Osteocyte (in vitro differentiated cells): ENCODE measurements at regions not wholly inside any gene's neighbourhood (a gene's known extent, or its start where the extent isn't known, plus 50 kb on each side); places are given as distances from the start of the nearest gene placed in this dataset.

Source experiments
- DNase-seq: peaks from one replicate; pipeline ENCODE4 v3.0.0; 2021; ENCODE audit warnings: mixed read lengths; ENCODE audit not compliant: unreplicated experiment; ENCODE audit errors: extremely low spot score
- H3K27ac Mint-ChIP-seq: one replicate; pipeline ENCODE4 v1.8.0; 2021; ENCODE audit warnings: mild to moderate bottlenecking, mixed read lengths; ENCODE audit not compliant: unreplicated experiment
- H3K27me3 Mint-ChIP-seq: one replicate; pipeline ENCODE4 v1.8.0; 2021; ENCODE audit warnings: mixed read lengths; ENCODE audit not compliant: unreplicated experiment
- H3K36me3 Mint-ChIP-seq: one replicate; pipeline ENCODE4 v1.8.0; 2021; ENCODE audit warnings: mixed read lengths; ENCODE audit not compliant: unreplicated experiment
- H3K4me1 Mint-ChIP-seq: one replicate; pipeline ENCODE4 v1.8.0; 2021; ENCODE audit warnings: mixed read lengths; ENCODE audit not compliant: unreplicated experiment
- H3K4me3 Mint-ChIP-seq: one replicate; pipeline ENCODE4 v1.8.0; 2021; ENCODE audit warnings: mild to moderate bottlenecking, moderate library complexity, mixed read lengths; ENCODE audit not compliant: unreplicated experiment
- H3K9me3 Mint-ChIP-seq: one replicate; pipeline ENCODE4 v1.8.0; 2021; ENCODE audit warnings: mixed read lengths; ENCODE audit not compliant: unreplicated experiment
- TF ChIP-seq, protein P1 (sequence below): fragments of 200-600 bp; sonication (generic); IDR thresholded peaks from 2 replicates; pipeline ENCODE4 v1.5.0; 2021; ENCODE audit warnings: antibody characterized with exemption, mild to moderate bottlenecking, moderate library complexity

DNA sequence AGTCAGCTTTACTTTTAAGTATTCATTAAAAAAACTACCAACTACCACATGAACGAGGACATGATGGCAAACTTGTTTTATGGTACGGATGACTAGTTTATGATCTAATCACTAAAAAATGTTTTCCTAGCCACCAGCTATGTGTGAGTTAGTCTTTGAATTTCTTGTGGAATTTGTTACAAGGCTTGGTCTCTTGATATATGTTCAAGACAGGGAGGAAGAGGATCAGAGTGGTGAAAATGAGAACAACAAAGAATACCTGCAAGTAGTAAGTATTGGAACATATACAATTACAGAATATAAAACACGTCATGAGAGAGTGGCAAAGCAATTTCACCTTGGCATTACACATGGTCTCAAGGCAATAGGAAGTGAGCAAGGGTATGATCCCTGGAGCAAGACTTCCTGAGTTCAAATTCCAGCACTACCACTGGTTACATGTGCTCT lies 548.6 kb upstream of the TLE4 start:
- peaks cover 4% of the 10 kb centered on the region for H3K36me3 Mint-ChIP-seq
- peak overlapping the region; percentile 78 for H3K27ac Mint-ChIP-seq
- TF ChIP-seq, protein P1, sequence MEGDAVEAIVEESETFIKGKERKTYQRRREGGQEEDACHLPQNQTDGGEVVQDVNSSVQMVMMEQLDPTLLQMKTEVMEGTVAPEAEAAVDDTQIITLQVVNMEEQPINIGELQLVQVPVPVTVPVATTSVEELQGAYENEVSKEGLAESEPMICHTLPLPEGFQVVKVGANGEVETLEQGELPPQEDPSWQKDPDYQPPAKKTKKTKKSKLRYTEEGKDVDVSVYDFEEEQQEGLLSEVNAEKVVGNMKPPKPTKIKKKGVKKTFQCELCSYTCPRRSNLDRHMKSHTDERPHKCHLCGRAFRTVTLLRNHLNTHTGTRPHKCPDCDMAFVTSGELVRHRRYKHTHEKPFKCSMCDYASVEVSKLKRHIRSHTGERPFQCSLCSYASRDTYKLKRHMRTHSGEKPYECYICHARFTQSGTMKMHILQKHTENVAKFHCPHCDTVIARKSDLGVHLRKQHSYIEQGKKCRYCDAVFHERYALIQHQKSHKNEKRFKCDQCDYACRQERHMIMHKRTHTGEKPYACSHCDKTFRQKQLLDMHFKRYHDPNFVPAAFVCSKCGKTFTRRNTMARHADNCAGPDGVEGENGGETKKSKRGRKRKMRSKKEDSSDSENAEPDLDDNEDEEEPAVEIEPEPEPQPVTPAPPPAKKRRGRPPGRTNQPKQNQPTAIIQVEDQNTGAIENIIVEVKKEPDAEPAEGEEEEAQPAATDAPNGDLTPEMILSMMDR, result no peak
- DNase-seq, result no peak
- H3K4me3 Mint-ChIP-seq, result no peak overlapping the region
- H3K27me3 Mint-ChIP-seq, result no peaks in the 10 kb centered on the region
- peaks cover 43% of the 10 kb centered on the region for H3K4me1 Mint-ChIP-seq
- peaks cover 14% of the 10 kb centered on the region for H3K9me3 Mint-ChIP-seq

DNA sequence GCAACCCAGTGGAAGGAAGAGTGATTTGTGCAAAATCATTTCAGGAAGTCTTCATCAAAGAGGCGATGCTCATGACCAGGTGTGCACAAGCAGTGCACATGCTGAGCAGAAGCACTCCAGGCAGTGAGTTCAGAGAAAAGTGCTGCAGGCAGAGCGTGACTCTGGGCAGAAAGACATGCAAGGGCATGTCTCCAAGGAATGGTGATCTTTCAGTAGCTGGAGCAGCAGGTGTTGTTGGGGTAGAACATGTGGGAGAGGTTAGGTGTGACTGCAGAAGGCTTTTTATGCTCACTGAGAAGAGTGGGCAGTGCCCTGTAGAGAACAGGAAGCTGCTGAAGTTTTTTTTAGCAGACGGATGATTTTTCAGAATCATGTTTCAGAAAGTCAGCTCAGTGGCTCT lies 545.4 kb upstream of the TLE4 start:
- Mint-ChIP-seq H3K4me3 (no peak overlapping the region), H3K9me3 (peaks cover 12% of the 10 kb centered on the region), H3K36me3 (peaks cover 4% of the 10 kb centered on the region), H3K27me3 (no peaks in the 10 kb centered on the region), H3K4me1 (peaks cover 50% of the 10 kb centered on the region), H3K27ac (peak overlapping the region; percentile 35)
- DNase-seq, result no peak
- TF ChIP-seq, protein P1, result no peak

DNA sequence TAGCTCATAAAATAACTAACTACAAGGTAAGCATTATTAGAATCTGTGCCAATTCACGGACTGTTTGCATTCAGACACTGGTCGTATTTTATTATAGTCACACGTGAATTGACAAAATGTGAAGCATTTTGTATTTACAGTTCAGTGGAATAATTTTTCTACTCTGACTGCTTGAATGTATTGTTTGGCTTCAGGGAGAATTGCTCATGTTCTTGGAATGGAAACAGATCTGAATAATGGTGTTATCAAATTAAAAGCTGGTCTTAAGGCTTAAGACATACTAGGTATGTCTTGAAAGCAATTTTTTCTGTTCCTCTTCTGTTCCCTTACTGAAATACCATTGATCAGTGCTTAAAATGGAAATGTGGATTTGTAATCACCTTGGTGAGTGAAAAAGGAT lies 543.7 kb upstream of the TLE4 start:
- DNase-seq, result no peak
- Mint-ChIP-seq H3K36me3 (no peaks in the 10 kb centered on the region), H3K9me3 (peaks cover 4% of the 10 kb centered on the region), H3K27me3 (no peaks in the 10 kb centered on the region), H3K27ac (peak overlapping the region; percentile 23), H3K4me3 (no peak overlapping the region), H3K4me1 (peaks cover 41% of the 10 kb centered on the region)
- TF ChIP-seq, protein P1, result no peak

DNA sequence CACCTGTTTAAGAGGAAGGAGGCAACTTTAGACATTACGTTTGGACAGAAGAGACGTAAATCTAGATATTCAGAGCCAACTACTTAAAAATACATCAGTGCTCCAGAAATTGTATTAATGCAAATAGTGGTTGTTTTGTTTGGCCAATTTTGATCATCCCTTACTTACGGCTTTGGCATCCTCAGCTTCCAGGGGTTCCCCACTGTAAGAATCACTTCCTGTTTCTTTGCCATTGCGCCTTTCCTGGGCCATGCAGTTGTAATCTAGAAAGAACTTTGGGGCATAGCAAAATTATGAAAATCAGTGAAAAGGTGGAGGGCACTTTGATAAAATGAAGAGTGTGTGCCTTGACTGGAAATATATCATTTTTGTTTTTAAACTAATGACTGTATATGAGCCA lies 537.2 kb upstream of the TLE4 start:
- H3K36me3 Mint-ChIP-seq, result no peaks in the 10 kb centered on the region
- no peaks in the 10 kb centered on the region for H3K27me3 Mint-ChIP-seq
- H3K4me1 Mint-ChIP-seq, result no peaks in the 10 kb centered on the region
- H3K27ac Mint-ChIP-seq, result no peak overlapping the region
- TF ChIP-seq, protein P1, result no peak
- no peak for DNase-seq
- H3K9me3 Mint-ChIP-seq, result peaks cover 9% of the 10 kb centered on the region
- H3K4me3 Mint-ChIP-seq, result no peak overlapping the region

DNA sequence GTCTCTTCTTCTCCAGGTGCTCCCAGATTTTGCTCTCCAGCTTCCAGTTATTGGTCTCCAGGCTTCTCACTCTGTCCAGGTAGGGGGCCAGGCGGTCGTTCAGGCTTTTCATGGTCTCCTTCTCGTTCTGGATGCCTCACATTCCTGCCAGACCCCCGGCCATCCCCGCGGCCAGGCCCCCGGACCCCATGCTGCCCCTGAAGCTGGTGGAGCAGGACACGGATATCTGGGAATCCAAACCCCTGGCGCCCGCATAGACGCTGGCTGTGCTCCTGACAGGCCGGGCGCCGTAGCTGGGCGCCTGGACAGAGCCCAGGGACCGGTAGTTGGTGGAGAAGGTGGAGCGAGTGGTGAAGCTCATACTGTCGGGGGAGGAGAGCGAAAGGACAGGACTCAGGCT lies 534.4 kb upstream of the TLE4 start:
- H3K36me3 Mint-ChIP-seq, result no peaks in the 10 kb centered on the region
- DNase-seq, result no peak
- no peak overlapping the region for H3K4me3 Mint-ChIP-seq
- H3K27me3 Mint-ChIP-seq, result no peaks in the 10 kb centered on the region
- TF ChIP-seq, protein P1, result no peak
- peaks cover 5% of the 10 kb centered on the region for H3K9me3 Mint-ChIP-seq
- no peaks in the 10 kb centered on the region for H3K4me1 Mint-ChIP-seq
- no peak overlapping the region for H3K27ac Mint-ChIP-seq
